ENCODE measurements at regions not wholly inside any gene's neighbourhood (a gene's known extent, or its start where the extent isn't known, plus 50 kb on each side); places are given as distances from the start of the nearest gene placed in this dataset.
"Not testable (repeated sequence)": the region's sequence is repeated elsewhere in the genome, so short reads cannot be mapped to it uniquely, and the experiment has no call there.

GRCh38 chrX:138082251-138082650 is 516.3 kb downstream of the ZIC3 start:
- TF ChIP-seq, protein P1, sequence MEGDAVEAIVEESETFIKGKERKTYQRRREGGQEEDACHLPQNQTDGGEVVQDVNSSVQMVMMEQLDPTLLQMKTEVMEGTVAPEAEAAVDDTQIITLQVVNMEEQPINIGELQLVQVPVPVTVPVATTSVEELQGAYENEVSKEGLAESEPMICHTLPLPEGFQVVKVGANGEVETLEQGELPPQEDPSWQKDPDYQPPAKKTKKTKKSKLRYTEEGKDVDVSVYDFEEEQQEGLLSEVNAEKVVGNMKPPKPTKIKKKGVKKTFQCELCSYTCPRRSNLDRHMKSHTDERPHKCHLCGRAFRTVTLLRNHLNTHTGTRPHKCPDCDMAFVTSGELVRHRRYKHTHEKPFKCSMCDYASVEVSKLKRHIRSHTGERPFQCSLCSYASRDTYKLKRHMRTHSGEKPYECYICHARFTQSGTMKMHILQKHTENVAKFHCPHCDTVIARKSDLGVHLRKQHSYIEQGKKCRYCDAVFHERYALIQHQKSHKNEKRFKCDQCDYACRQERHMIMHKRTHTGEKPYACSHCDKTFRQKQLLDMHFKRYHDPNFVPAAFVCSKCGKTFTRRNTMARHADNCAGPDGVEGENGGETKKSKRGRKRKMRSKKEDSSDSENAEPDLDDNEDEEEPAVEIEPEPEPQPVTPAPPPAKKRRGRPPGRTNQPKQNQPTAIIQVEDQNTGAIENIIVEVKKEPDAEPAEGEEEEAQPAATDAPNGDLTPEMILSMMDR (IDR thresholded peaks at IDR 0.05; ENCODE audit: insufficient read depth, low read length, missing control alignments): no peak
- DNase-seq (ENCODE audit: low read depth, low spot score): no peak
- CTCF ChIA-PET: no interaction called here
- H3K4me3 ChIP-seq (ENCODE audit: low read depth, low read length): no peak overlapping the region
- POLR2A ChIA-PET: no interaction called here

- no peak for DNase-seq (ENCODE audit: low read depth, low spot score)
- TF ChIP-seq, protein P1 (IDR thresholded peaks at IDR 0.05; ENCODE audit: insufficient read depth, low read length, missing control alignments): no peak
- POLR2A ChIA-PET: no interaction called here
- H3K4me3 ChIP-seq (ENCODE audit: low read depth, low read length): no peak overlapping the region
- CTCF ChIA-PET: no interaction called here
These were observed 517.0 kb downstream of the ZIC3 start for GRCh38 chrX:138082896-138083295.

GRCh38 chrX:138110910-138111309 is 545.0 kb downstream of the ZIC3 start:
- CTCF ChIA-PET; POLR2A ChIA-PET; H3K4me3 ChIP-seq (ENCODE audit: low read depth, low read length); DNase-seq (ENCODE audit: low read depth, low spot score): not testable (repeated sequence)

- POLR2A ChIA-PET: no interaction called here
- CTCF ChIA-PET: interaction anchor here (0.6 kb wide), 1 partner anchor 25 kb away, joined by 3 read pairs; no protein-coding TSS in a partner anchor
- no peak for DNase-seq (ENCODE audit: low read depth, low spot score)
- no peak overlapping the region for H3K4me3 ChIP-seq (ENCODE audit: low read depth, low read length)
- TF ChIP-seq, protein P1 (IDR thresholded peaks at IDR 0.05; ENCODE audit: insufficient read depth, low read length, missing control alignments): no peak
These were observed 561.4 kb downstream of the ZIC3 start for GRCh38 chrX:138127314-138127713.

GRCh38 chrX:138128027-138128671 is 562.2 kb downstream of the ZIC3 start:
- ChIA-PET POLR2A (no interaction called here), CTCF (interaction anchor here (0.6 to 1.0 kb wide), 3 partner anchors 11 to 1843 kb away, joined by 3 read pairs; no protein-coding TSS in a partner anchor)
- no peak overlapping the region for H3K4me3 ChIP-seq (ENCODE audit: low read depth, low read length)
- no peak for DNase-seq (ENCODE audit: low read depth, low spot score)
- TF ChIP-seq, protein P1 (IDR thresholded peaks at IDR 0.05; ENCODE audit: insufficient read depth, low read length, missing control alignments): no peak

DNA sequence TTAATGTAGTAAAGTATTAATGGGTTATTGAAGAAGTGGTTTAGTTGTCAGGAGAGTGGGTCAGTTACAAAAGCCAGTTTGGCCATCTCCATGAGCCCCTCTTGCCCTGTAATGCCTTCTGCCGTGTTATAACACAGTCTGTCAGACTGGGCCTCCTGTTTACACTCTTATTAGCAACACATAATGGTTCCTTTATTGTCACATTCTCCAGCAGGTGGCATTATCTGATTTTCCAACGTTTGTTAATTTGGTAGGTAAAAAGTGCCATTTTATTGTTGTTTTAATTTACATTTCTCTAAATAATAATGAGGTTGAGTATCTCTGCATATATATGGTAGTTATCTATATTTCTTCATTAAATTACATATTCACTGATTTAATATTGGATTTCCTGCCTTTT is 560.8 kb downstream of the FGF13 start:
- TF ChIP-seq, protein P1 (IDR thresholded peaks at IDR 0.05; ENCODE audit: insufficient read depth, low read length, missing control alignments): no peak
- no peak for DNase-seq (ENCODE audit: low read depth, low spot score)
- POLR2A ChIA-PET: no interaction called here
- no peak overlapping the region for H3K4me3 ChIP-seq (ENCODE audit: low read depth, low read length)
- CTCF ChIA-PET: no interaction called here

GRCh38 chrX:138157850-138158249 is 553.7 kb downstream of the FGF13 start:
- TF ChIP-seq, protein P1 (IDR thresholded peaks at IDR 0.05; ENCODE audit: insufficient read depth, low read length, missing control alignments): no peak
- ChIA-PET POLR2A (no interaction called here), CTCF (no interaction called here)
- no peak for DNase-seq (ENCODE audit: low read depth, low spot score)
- no peak overlapping the region for H3K4me3 ChIP-seq (ENCODE audit: low read depth, low read length)

All from AG04449 (cell line).